GM12878 (cell line): ENCODE measurements at regions not wholly inside any gene's neighbourhood (a gene's known extent, or its start where the extent isn't known, plus 50 kb on each side); places are given as distances from the start of the nearest gene placed in this dataset.

Experiments used
- BCL3 ChIP-seq: IDR thresholded peaks from 2 replicates; pipeline ENCODE4 v1.6.1; 2011; ENCODE audit warnings: borderline replicate concordance, low read depth, mild to moderate bottlenecking, moderate library complexity, low read length; ENCODE audit not compliant: insufficient read depth, poor library complexity, severe bottlenecking
- CTCF ChIP-seq, 3 experiments: IDR thresholded peaks in 2 of 3; conservative IDR thresholded peaks in 1 of 3; 2 replicates each; pipeline ENCODE4 v1.5.1; 2011; ENCODE audit warnings: low read depth in 3 of 3, low read length in 3 of 3, mild to moderate bottlenecking in 3 of 3, control low read depth in 2 of 3, moderate library complexity in 2 of 3, inconsistent platforms in 1 of 3, mixed read lengths in 1 of 3; ENCODE audit not compliant: control insufficient read depth in 2 of 3, insufficient read depth in 1 of 3; ENCODE audit errors: extremely low read depth in 1 of 3
- ESRRA ChIP-seq: IDR thresholded peaks from 2 replicates; pipeline ENCODE4 v1.6.1; 2012; ENCODE audit warnings: mild to moderate bottlenecking, low read length, improper control_type of control experiment
- IKZF2 ChIP-seq, 2 experiments: fragments of 450-650 bp; IDR thresholded peaks; 2 replicates each; pipeline ENCODE4 v1.6.1; 2017; ENCODE audit warnings: mild to moderate bottlenecking in 2 of 2, moderate library complexity in 2 of 2
- SUZ12 ChIP-seq: fragments of 200-600 bp; sonication (generic); IDR thresholded peaks from one replicate; pipeline ENCODE4 v1.6.1; 2018; ENCODE audit warnings: antibody characterized with exemption, mild to moderate bottlenecking; ENCODE audit not compliant: unreplicated experiment
- TF ChIP-seq, protein P1 (sequence below): IDR thresholded peaks from 2 replicates; pipeline ENCODE4 v1.6.1; 2011; ENCODE audit warnings: low read depth, low read length, improper control_type of control experiment, borderline replicate concordance
- TF ChIP-seq, protein P2 (sequence below): fragments of 450-650 bp; IDR thresholded peaks from 2 replicates; pipeline ENCODE4 v1.6.1; 2017; ENCODE audit warnings: mild to moderate bottlenecking

DNA sequence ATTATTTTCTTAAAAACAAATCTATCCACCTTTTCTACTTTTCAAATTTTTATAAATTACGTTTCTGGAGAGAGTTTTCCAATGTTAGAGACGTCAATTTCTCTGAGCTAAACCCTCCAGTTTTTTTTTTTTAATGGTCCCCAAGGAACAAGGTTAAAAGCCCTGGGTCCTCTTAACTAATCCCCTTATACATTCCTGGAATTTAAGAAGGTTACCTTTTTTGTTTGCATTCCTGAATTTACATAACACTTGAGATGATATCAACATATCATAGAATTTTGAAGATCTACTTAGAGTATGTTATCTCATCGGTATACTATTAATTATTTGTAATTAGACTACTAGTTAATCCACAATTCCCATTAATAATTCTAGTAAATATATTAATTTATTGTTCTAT, 662.2 kb upstream of the LRFN5 start (continued):
- TF ChIP-seq, protein P1, sequence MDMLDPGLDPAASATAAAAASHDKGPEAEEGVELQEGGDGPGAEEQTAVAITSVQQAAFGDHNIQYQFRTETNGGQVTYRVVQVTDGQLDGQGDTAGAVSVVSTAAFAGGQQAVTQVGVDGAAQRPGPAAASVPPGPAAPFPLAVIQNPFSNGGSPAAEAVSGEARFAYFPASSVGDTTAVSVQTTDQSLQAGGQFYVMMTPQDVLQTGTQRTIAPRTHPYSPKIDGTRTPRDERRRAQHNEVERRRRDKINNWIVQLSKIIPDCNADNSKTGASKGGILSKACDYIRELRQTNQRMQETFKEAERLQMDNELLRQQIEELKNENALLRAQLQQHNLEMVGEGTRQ = no peak
- TF ChIP-seq ESRRA (no peak), IKZF2 (IDR thresholded peaks at IDR 0.05) (no peak), BCL3 (no peak), CTCF (IDR thresholded peaks at IDR 0.05 in 2 of 3, conservative IDR thresholded peaks at IDR 0.05 in 1 of 3; ENCODE audit: control insufficient read depth in 2 of 3, extremely low read depth in 1 of 3, insufficient read depth in 1 of 3, low read depth in 3 of 3, low read length in 3 of 3) (no peak), SUZ12 (no peak)
- TF ChIP-seq, protein P2, sequence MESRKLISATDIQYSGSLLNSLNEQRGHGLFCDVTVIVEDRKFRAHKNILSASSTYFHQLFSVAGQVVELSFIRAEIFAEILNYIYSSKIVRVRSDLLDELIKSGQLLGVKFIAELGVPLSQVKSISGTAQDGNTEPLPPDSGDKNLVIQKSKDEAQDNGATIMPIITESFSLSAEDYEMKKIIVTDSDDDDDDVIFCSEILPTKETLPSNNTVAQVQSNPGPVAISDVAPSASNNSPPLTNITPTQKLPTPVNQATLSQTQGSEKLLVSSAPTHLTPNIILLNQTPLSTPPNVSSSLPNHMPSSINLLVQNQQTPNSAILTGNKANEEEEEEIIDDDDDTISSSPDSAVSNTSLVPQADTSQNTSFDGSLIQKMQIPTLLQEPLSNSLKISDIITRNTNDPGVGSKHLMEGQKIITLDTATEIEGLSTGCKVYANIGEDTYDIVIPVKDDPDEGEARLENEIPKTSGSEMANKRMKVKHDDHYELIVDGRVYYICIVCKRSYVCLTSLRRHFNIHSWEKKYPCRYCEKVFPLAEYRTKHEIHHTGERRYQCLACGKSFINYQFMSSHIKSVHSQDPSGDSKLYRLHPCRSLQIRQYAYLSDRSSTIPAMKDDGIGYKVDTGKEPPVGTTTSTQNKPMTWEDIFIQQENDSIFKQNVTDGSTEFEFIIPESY = no peak
